RCC 7860 (cell line): ENCODE measurements at regions not wholly inside any gene's neighbourhood (a gene's known extent, or its start where the extent isn't known, plus 50 kb on each side); places are given as distances from the start of the nearest gene placed in this dataset.

ENCODE experiments used
- DNase-seq: peaks from one replicate; pipeline ENCODE4 v3.0.0-alpha.2; 2015; ENCODE audit warnings: low spot score
- FAIRE-seq: peaks from 2 replicates; lab custom pipeline; 2012; peaks lifted over from hg19 to GRCh38; lab: Jason Lieb, UNC

GRCh38 chr5:18305288-18305924 is 671.1 kb downstream of the TAF11L14 start:
- peak; percentile 32 for DNase-seq
- FAIRE-seq = peak; percentile 63

DNA sequence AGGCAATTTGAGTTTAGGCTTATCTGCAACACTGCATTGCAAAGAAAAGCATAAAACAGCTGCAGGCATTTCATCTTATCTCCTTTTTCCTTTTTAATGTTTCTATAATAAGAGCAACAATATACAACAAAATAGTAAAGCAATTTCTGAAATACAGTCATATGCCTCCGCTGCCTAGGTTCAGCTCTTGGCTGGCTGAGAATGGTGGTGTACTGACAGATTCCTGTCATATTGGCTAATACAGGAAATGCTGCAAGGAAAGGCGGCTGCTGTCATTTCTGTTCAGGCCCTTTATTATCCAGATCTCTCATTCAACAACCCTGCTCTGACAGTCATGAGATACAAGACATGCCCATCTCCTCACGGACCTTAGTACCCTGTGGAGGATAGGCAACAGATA is 677.0 kb downstream of the TAF11L14 start:
- no peak for FAIRE-seq
- no peak for DNase-seq

DNA sequence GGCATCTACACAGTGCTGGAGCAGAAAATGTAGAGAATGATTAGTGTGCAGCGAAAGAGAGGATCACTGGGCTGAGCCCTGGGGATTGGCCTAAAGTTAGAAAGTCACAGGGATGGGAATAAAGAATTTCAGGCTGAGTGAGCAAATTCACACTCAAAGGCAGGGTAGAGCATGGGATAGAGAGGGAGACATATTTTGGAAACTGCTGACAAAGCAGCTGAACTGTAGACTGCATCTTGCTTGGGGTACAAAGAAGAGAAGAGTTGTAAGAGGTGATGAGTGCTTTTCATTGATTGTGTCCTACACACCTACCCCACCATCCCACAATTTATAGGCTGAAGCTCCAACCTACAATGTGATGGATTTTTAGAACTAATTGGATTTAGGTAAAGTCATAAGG is 677.8 kb downstream of the TAF11L14 start:
- FAIRE-seq = no peak
- DNase-seq = no peak

- FAIRE-seq (peak; percentile 83), DNase-seq (peak; percentile 24)
These were observed 680.0 kb downstream of the TAF11L14 start for GRCh38 chr5:18314192-18314778.

GRCh38 chr5:18321262-18321942 is 687.1 kb downstream of the TAF11L14 start:
- DNase-seq (no peak), FAIRE-seq (no peak)

DNA sequence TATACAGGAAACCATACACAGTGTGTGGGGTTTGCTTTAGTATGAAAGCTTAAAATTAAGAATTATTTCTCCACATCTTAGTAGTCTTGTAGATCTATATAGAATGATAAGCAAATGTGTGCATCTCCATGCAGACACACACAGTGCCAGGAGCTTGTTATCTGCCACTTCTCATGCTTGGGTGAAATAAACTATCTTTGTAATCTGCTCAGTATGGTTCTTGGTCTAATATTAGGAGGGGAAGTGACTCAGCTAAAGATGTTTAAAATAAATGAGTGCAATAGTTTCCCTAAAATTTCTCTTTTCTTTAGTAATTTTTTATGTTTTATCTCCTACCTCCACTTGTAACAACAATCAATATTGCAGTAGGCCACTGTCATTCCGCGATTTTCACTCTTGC is 689.6 kb downstream of the TAF11L14 start:
- no peak for FAIRE-seq
- no peak for DNase-seq

- no peak for FAIRE-seq
- DNase-seq = no peak
These were observed 691.2 kb downstream of the TAF11L14 start for GRCh38 chr5:18325431-18325830.

DNA sequence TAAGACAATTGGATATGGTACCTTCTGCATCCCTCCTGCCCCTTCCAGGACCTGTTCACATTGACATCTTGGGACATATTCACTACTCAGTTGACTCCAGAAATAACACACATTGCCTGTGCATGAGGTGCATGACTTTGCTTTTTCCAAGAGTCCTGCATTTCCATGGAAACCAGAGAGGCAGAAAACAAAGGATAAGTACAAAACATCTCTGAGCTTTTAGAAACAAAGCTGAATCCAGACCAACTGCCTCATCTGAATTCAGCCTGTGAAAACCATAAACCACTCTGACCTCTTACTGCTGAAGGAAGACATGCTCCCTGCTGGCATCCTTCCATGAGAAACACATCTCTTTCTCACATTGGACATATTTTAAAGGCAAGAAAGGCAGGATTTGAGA is 695.1 kb downstream of the TAF11L14 start:
- DNase-seq (no peak), FAIRE-seq (no peak)

DNA sequence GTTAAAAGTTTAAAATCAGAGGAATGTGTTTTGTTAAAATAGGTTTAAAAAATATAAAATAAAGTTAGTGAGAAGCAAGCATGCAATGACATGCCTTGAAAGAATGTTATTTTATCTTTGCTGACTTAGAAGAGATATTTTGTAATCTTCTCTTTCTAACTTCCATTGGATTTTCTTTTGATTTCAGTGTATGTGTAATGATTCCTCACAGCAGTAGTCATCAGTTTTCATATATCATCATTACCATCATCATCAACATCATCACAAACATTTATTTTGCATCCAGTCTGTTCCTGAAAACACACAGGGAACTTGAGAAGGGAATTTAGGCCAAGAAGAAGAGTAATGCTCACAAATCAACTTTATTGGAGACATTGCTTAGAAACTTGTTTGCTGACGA is 699.6 kb downstream of the TAF11L14 start:
- no peak for DNase-seq
- FAIRE-seq = no peak

DNA sequence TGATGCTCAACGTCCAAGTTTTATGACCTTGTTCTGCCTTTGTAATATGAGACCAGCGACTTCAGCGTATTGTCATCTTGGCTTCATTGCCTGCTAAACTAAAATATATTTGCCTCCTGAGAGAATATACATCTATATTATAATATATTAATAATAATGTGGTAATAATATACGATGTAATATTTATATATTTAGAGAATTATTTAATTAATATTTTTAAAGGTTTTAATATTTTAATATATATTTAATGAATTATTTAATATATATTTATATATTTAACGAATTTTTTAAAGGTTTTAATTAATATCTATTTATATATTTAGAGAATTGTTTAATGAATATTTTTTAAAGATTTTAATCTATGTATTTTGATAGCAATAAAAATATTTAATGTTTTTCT is 700.7 kb downstream of the TAF11L14 start:
- peak; percentile 96 for FAIRE-seq
- no peak for DNase-seq

GRCh38 chr5:18354828-18355227 is 720.6 kb downstream of the TAF11L14 start:
- no peak for FAIRE-seq
- DNase-seq = no peak

DNA sequence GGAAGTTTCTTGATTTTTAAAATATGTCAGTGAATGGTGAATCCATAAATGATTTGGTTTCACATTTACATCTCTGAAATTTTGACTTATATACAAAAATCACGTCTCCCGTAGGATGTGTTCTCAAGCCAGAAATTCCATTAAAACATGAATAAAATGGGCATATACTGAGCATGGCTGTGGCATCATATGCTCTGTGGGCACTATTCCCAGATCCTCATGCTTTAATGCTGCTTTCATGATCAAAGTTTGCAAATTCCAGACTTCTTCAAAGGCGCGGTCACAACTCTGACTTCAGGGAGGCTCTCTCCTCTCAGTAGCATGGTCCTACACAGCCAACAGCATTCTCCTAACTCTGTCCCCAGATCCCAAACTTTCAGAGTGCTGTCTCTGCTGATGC is 723.2 kb downstream of the TAF11L14 start:
- DNase-seq (no peak), FAIRE-seq (no peak)

DNA sequence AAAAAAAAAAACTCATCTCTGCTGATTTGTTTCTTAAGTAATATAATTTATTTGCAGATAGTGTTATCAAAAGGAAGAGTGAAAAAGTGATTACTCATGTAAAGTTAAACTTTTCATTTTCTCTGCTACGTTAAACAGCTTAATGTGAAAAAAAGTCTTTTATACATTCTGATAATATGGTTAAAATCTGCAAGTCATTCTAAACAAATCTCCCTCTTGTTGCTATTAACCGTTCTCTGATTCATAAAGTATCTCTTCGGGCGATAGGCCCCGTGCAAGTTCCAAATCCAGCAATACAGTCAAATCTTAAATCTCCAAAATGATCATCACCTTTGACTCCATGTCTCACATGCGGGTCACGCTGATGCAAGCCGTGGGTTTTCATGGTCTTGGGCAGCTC is 732.0 kb downstream of the TAF11L14 start:
- DNase-seq = no peak
- FAIRE-seq = peak; percentile 41

DNA sequence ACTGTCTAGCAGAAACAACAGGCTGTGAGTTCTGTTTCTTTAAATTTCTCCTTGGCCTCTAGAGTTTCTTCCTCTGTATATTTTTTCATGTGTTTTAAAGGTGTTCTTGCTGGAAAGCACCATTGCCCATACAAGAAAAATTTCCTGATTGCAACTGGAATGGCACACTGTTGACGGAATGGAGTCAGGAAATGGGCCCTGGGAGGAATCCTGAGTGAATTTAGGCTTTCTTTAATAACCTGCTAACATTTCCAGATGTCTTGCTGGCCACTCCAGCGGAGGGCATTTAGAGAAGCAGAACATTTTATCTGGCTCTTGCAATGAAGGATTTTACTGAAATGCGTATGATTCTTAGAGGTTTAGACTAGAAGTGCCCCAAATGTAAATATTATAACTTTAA is 736.3 kb downstream of the TAF11L14 start:
- DNase-seq = no peak
- FAIRE-seq = no peak

DNA sequence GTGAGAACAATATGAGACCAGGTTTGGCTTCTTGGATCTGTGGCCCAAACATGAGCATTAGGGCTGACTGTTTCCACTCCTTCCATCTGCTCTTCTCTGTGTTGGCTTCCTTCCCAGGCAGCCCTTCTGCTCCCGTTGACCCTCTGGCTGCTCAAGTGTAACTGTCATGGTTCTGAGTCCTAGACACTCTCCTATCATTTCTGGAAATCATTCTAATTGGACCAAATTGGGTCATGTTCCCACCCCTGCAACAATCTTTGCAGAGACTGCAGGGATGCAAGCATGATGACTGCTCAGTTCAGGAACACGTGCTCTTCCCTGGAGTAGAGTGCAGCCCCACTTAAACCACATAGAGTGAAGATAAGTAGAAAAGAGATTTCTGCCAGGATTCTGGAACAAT is 741.4 kb downstream of the TAF11L14 start:
- FAIRE-seq = no peak

GRCh38 chr5:18378066-18378465 is 743.8 kb downstream of the TAF11L14 start:
- FAIRE-seq (no peak), DNase-seq (no peak)

More for the DNA sequence above, 741.4 kb downstream of the TAF11L14 start:
- DNase-seq = no peak

GRCh38 chr5:18379189-18379588 is 744.9 kb downstream of the TAF11L14 start:
- DNase-seq (no peak), FAIRE-seq (no peak)

DNA sequence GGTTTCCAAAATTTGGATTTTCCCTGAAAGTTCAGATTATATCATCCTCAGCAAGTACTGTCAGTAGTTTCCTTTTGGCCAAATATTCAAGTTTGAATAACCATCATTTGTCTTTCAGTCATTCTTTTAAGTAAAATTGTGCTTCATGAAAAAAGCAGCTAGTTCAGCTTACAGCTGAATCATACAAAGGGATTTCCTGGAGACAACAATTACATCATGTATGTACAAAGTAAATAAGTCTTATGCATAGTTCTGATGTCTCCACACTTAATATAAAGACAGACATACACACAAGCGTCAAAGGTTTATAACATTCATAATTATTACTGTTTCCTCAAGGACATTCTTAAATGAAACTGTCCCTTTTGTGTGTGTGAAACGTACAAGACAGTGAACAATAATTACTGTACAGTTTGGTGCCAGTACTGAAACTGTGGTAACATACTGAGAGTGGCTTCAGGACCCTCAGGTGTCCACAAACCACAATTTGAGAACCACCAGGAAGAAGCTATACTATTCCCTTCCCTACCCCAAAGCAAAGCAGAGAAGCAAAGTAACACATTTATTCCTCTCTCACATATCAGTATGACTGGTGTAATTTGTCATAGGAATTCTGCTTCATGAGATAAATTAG is 746.6 kb downstream of the TAF11L14 start:
- DNase-seq = no peak

DNA sequence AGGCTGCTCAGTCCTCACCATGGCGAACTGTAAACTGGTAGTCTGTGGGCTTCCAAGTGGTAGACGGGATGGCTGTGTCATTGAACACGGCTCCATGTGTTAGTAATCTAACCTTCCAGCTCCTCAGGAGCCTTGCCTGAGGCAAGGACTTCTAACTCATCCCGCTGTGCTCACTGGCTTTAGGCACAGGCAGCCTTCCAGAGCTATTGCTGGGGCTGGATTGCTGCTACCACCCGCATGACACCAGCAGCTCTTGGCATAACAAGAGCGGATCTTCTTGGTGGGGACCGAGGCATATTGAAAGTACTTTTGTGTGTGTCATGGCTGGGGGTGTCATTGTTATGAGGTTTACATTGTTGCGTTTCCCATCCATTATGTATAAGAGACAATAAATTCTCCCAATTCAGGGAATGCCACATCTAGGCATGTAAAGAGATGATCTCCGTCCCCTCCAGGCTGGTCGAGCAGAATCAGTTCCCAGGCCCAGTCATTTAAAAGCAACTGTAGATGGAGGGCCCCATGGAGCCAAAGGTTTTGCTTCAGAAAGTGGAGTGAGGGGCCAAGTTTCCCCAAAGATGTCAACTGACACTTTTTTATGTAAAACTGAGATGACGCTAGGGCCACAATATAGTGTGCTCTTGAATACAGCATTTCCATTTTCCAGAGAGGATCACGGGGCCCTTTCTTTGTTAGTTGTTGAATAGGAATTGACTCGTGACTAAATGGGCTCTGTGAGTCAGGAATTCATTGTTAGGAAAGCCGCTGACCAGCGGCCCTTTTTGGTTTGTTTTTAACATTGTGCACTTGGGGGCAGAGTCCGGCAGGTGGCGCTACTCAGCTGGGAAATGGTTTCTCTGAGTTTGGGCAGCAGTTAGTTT is 759.5 kb downstream of the TAF11L14 start:
- FAIRE-seq (peak; percentile 60), DNase-seq (peak; percentile 29)

More for the DNA sequence above, 746.6 kb downstream of the TAF11L14 start:
- no peak for FAIRE-seq

GRCh38 chr5:18394443-18394804 is 760.2 kb downstream of the TAF11L14 start:
- FAIRE-seq = no peak
- DNase-seq = no peak
